B cell (primary cell): ENCODE measurements at regions not wholly inside any gene's neighbourhood (a gene's known extent, or its start where the extent isn't known, plus 50 kb on each side); places are given as distances from the start of the nearest gene placed in this dataset.
A peak's percentile ranks its signal among the peaks of the same experiment; 100 is the strongest.

Experiments
- ATAC-seq: fragments of 200-7000 bp; cut with Tn5 transposase; one replicate; pipeline ENCODE4 v1.10.0; 2021; ENCODE audit warnings: low read depth, mild to moderate bottlenecking, moderate number of reproducible peaks, moderate library complexity
- CTCF ChIA-PET: fragments of 350-600 bp; sonication (Branson Sonifier 250); formaldehyde crosslinking; loops from one replicate; lab custom pipeline; 2021; ENCODE audit warnings: antibody characterized with exemption, inconsistent platforms; lab: Charles Lee
- POLR2A ChIA-PET: fragments of 350-600 bp; sonication (Branson Sonifier 250); formaldehyde crosslinking; loops from one replicate; lab custom pipeline; 2021; ENCODE audit warnings: antibody characterized with exemption; lab: Charles Lee
- DNase-seq: peaks from one replicate; pipeline ENCODE4 v3.0.0; 2013
- H2AFZ ChIP-seq: 2 replicates; pipeline ENCODE4 v1.6.1; 2012; ENCODE audit warnings: mild to moderate bottlenecking, low read depth, low read length; ENCODE audit not compliant: insufficient read depth, poor library complexity, severe bottlenecking
- H3K27ac ChIP-seq, 2 donors: 1 replicate in 1 of 2; 2 replicates in 1 of 2; pipeline ENCODE4 v1.5.1; 2012 to 2013; ENCODE audit warnings: low read length in 2 of 2, mild to moderate bottlenecking in 2 of 2, moderate library complexity in 1 of 2
- H3K27me3 ChIP-seq, 4 experiments: fragments of 200-600 bp in 1 of 4; sonication (generic) in 1 of 4; replicated peaks in 1 of 4; 1 replicate in 2 of 4; 2 replicates in 2 of 4; pipeline versions ENCODE4 v1.6.1 to v1.7.0; 2013 to 2016; ENCODE audit warnings: low read length in 3 of 4, mild to moderate bottlenecking in 2 of 4, mixed read lengths in 1 of 4, moderate library complexity in 1 of 4; ENCODE audit not compliant: insufficient read depth in 4 of 4, control insufficient read depth in 3 of 4; ENCODE audit errors: control extremely low read depth in 1 of 4
- H3K36me3 ChIP-seq, 2 experiments: replicated peaks in 1 of 2; 1 replicate in 1 of 2; 2 replicates in 1 of 2; pipeline versions ENCODE4 v1.6.1 to v1.7.1; 2013; ENCODE audit warnings: low read length in 1 of 2; ENCODE audit not compliant: insufficient read depth in 2 of 2, control insufficient read depth in 1 of 2; ENCODE audit errors: control extremely low read depth in 1 of 2, extremely low read depth in 1 of 2
- H3K4me1 ChIP-seq, 2 donors: fragments of 200-600 bp in 1 of 2; sonication (generic) in 1 of 2; 1 replicate in 1 of 2; 2 replicates in 1 of 2; pipeline versions ENCODE4 v1.5.1 to v1.6.1; 2013 to 2017; ENCODE audit warnings: low read length in 2 of 2; ENCODE audit not compliant: control insufficient read depth in 2 of 2, insufficient read depth in 2 of 2
- H3K4me2 ChIP-seq: replicated peaks from 2 replicates; pipeline ENCODE3; 2012; ENCODE audit warnings: mild to moderate bottlenecking, low read depth, low read length; ENCODE audit not compliant: poor library complexity, severe bottlenecking
- H3K4me3 ChIP-seq, 5 experiments: fragments of 200-600 bp in 1 of 5; sonication (generic) in 1 of 5; 1 replicate in 3 of 5; 2 replicates in 2 of 5; pipeline versions ENCODE4 v1.5.1 to v1.7.0; 2011 to 2016; ENCODE audit warnings: low read length in 4 of 5, mild to moderate bottlenecking in 4 of 5, low read depth in 2 of 5, control low read depth in 1 of 5, moderate library complexity in 1 of 5; ENCODE audit not compliant: insufficient read depth in 1 of 5; ENCODE audit errors: control extremely low read depth in 1 of 5, extremely low read depth in 1 of 5
- H3K79me2 ChIP-seq: fragments of 200-600 bp; sonication (generic); one replicate; pipeline ENCODE4 v1.6.0; 2016; ENCODE audit warnings: low read length; ENCODE audit not compliant: control insufficient read depth, insufficient read depth
- H3K9ac ChIP-seq: fragments of 200-600 bp; sonication (generic); 2 replicates; pipeline ENCODE4 v1.6.1; 2017; ENCODE audit warnings: mild to moderate bottlenecking, low read length, moderate library complexity
- H3K9me3 ChIP-seq, 3 donors: one replicate each; pipeline versions ENCODE4 v1.6.1 to v1.7.1; 2013; ENCODE audit warnings: low read length in 2 of 3; ENCODE audit not compliant: control insufficient read depth in 2 of 3, insufficient read depth in 1 of 3; ENCODE audit errors: control extremely low read depth in 1 of 3
- H4K20me1 ChIP-seq: 2 replicates; pipeline ENCODE4 v1.6.0; 2012; ENCODE audit warnings: mild to moderate bottlenecking, low read length; ENCODE audit not compliant: insufficient read depth, control insufficient read depth, poor library complexity, severe bottlenecking
- H3K27ac Mint-ChIP-seq: one replicate; pipeline ENCODE4 v1.8.0; 2021; ENCODE audit warnings: mixed read lengths
- H3K27me3 Mint-ChIP-seq: one replicate; pipeline ENCODE4 v1.8.0; 2021; ENCODE audit warnings: mixed read lengths
- H3K4me1 Mint-ChIP-seq: one replicate; pipeline ENCODE4 v1.8.0; 2021; ENCODE audit warnings: mixed read lengths
- H3K4me3 Mint-ChIP-seq: one replicate; pipeline ENCODE4 v1.8.0; 2021; ENCODE audit warnings: mixed read lengths
- H3K9me3 Mint-ChIP-seq: one replicate; pipeline ENCODE4 v1.8.0; 2022; ENCODE audit warnings: mixed read lengths; ENCODE audit not compliant: insufficient read depth
- CTCF ChIP-seq: fragments of 200-600 bp; IDR thresholded peaks from one replicate; pipeline ENCODE4 v1.8.0; 2022; ENCODE audit warnings: antibody characterized with exemption, mild to moderate bottlenecking
- EZH2 ChIP-seq: IDR thresholded peaks from 2 replicates; pipeline ENCODE4 v1.6.1; 2012; ENCODE audit warnings: borderline replicate concordance, low read depth, mild to moderate bottlenecking, moderate library complexity, low read length; ENCODE audit not compliant: insufficient read depth, poor library complexity, severe bottlenecking
- WGBS: methylation state at CpG from one replicate; pipeline ENCODE4 v1.1.5; 2013; ENCODE audit warnings: missing lambda C conversion rate; ENCODE audit not compliant: insufficient coverage; 5-methylcytosine and 5-hydroxymethylcytosine counted together
- intact Hi-C: fragments of 100-400 bp; cut with micrococcal nuclease; formaldehyde crosslinking; loops from one replicate; pipeline ENCODE4 v1.10.0; 2022

- H3K9ac ChIP-seq: no peak overlapping the region
- WGBS: 94% methylated on average over 6 of the region's 7 CpGs
- no peaks in the 10 kb centered on the region for H3K27me3 ChIP-seq
- DNase-seq: no peak
- no peaks in the 10 kb centered on the region for H3K36me3 ChIP-seq
- H3K79me2 ChIP-seq: no peaks in the 10 kb centered on the region
- no peak overlapping the region for H3K4me2 ChIP-seq
- no peak overlapping the region for H2AFZ ChIP-seq
- Mint-ChIP-seq H3K9me3 (no peaks in the 10 kb centered on the region), H3K27ac (no peak overlapping the region), H3K4me3 (no peak overlapping the region), H3K4me1 (peaks cover 51% of the 10 kb centered on the region), H3K27me3 (no peaks in the 10 kb centered on the region)
- H3K9me3 ChIP-seq: peaks cover 0 to 6% (median 0%) of the 10 kb centered on the region in 3 donors
- ChIA-PET POLR2A (no interaction called here), CTCF (interaction anchor here (1.3 to 1.5 kb wide), 2 partner anchors 13 to 106 kb away, joined by 4 to 6 read pairs; no protein-coding TSS in a partner anchor)
- H3K4me3 ChIP-seq: no peak overlapping the region
- peaks cover 48 to 52% of the 10 kb centered on the region in 2 donors for H3K4me1 ChIP-seq
- no peaks in the 10 kb centered on the region for H4K20me1 ChIP-seq
- TF ChIP-seq EZH2 (no peak), CTCF (no peak)
- intact Hi-C loops: loop anchor here (2.0 kb wide), 1 partner anchor 35 kb away; no protein-coding TSS in a partner anchor
- no peak for ATAC-seq
- H3K27ac ChIP-seq: no peak overlapping the region
Measured at GRCh38 chr17:77318021-77318420, 177.3 kb downstream of the SEC14L1 start.

GRCh38 chr17:77318491-77319210, 177.9 kb downstream of the SEC14L1 start:
- Histone ChIP-seq H3K79me2 (no peaks in the 10 kb centered on the region), H3K27ac (peak overlapping the region; percentile 53 to 75), H3K9me3 (peaks cover 0 to 6% (median 0%) of the 10 kb centered on the region in 3 donors), H3K4me2 (peak overlapping the region; percentile 76), H3K4me3 (no peak overlapping the region), H2AFZ (peak overlapping the region; percentile 14), H3K9ac (peak overlapping the region; percentile 11), H3K36me3 (no peaks in the 10 kb centered on the region), H3K4me1 (peaks cover 55 to 58% of the 10 kb centered on the region in 2 donors), H3K27me3 (no peaks in the 10 kb centered on the region), H4K20me1 (no peaks in the 10 kb centered on the region)
- no peak for ATAC-seq
- Mint-ChIP-seq H3K27ac (peak overlapping the region; percentile 90), H3K4me1 (peaks cover 58% of the 10 kb centered on the region), H3K9me3 (no peaks in the 10 kb centered on the region), H3K27me3 (no peaks in the 10 kb centered on the region), H3K4me3 (peak overlapping the region; percentile 91)
- intact Hi-C loops: loop anchor here (2.0 kb wide), 1 partner anchor 36 kb away; no protein-coding TSS in a partner anchor
- TF ChIP-seq CTCF (no peak), EZH2 (no peak)
- CTCF ChIA-PET: no interaction called here
- DNase-seq: no peak
- POLR2A ChIA-PET: no interaction called here
- WGBS: 57% methylated on average over 12 of the region's 14 CpGs
